ENCODE measurements at regions not wholly inside any gene's neighbourhood (a gene's known extent, or its start where the extent isn't known, plus 50 kb on each side); places are given as distances from the start of the nearest gene placed in this dataset.
"Not testable (repeated sequence)": the region's sequence is repeated elsewhere in the genome, so short reads cannot be mapped to it uniquely, and the experiment has no call there.

DNA sequence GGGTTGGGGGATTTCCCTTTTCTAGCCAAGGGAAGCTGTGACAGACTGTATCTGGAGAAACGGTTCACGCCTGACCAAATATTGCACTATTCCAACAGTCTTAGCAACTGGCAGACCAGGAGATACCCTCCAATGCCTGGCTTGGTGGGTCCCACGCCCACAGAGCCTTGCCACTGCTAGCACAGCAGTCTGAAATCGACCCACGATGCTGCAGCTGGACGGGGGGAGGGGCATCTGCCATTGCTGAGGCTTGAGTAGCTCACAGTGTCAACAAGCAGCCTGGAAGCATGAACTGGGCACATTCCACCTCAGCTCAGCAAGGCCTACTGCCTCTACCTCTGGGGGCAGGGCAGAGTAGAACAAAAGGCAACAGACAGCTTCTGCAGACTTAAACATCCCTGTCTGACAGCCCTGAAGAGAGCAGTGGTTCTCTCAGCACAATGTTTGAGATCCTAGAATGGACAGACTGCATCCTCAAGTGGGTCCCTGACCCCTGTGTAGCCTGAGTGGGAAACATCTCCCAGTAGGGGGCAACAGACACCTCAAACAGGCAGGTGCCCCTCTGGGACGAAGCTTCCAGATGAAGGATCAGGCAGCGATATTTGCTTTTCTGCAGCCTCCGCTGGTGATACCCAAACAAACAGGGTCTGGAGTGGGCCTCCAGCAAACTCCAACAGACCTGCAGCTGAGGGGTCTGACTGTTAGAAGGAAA lies 89.9 kb upstream of the ECI2 start:
- no peak for ATAC-seq
- intact Hi-C loops (cut with micrococcal nuclease): no loop called here
- DNase-seq: no peak

DNA sequence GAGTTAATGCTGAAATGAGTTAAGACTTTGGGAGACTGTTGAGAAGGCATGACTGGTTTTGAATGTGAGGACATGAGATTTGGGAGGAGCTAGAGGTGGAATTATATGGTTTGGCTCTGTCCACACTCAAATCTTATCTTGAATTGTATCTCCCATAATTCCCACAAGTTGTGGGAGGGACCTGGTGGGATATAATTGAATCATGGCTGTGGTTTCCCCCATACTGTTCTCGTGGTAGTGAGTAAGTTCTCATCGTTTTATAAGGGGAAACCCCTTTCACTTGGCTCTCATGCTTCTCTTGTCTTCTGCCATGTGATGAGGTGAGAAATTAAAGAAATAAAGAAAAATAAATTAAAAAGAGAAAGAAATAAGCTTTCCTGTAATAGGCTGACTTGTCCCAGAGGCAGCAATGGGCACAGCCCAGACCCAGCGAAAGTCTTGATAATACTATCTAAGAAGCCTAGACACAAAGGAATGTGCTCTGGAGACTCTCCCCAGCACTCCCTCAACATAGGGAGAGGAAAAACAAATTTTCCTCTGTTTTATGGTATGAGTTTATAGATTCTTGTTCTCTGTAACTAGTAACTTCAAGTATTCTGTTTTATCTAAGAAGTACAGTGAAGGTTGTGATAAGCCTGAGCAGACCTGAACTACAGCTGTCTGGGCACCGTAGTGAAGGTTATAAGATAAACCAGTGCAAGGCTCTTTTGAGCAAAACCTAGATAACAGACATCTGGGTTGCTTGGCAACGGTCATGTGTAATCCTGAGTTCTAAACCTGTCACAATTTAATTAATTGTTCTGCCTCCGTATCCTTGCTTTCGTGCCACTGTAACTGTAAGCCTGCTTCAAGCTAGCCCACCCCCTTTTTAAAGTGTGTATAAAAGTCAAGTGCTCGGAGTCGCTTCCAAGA lies 88.9 kb upstream of the ECI2 start:
- intact Hi-C loops (cut with micrococcal nuclease): no loop called here
- no peak for DNase-seq
- ATAC-seq: no peak

DNA sequence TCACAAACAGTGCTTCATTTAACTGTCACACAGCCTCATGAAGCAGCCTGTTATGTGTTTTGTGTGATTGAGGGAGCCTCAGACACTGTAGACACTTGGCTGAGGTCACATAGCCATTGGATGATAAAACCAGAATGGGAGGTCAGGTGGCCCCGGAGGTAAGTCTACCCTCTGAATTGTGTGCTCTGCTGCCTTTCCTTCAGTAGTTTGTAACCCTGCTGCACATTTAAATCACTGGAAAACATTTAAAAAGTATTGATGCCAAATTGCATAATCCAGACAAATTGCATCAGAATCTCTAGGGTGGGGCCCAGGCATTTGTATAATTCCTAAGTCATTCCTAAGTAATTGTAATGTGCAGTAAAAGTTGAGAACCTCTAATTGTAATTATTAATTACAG lies 85.2 kb upstream of the ECI2 start:
- ATAC-seq: peak; percentile 49
- intact Hi-C loops (cut with micrococcal nuclease): no loop called here
- DNase-seq: no peak

DNA sequence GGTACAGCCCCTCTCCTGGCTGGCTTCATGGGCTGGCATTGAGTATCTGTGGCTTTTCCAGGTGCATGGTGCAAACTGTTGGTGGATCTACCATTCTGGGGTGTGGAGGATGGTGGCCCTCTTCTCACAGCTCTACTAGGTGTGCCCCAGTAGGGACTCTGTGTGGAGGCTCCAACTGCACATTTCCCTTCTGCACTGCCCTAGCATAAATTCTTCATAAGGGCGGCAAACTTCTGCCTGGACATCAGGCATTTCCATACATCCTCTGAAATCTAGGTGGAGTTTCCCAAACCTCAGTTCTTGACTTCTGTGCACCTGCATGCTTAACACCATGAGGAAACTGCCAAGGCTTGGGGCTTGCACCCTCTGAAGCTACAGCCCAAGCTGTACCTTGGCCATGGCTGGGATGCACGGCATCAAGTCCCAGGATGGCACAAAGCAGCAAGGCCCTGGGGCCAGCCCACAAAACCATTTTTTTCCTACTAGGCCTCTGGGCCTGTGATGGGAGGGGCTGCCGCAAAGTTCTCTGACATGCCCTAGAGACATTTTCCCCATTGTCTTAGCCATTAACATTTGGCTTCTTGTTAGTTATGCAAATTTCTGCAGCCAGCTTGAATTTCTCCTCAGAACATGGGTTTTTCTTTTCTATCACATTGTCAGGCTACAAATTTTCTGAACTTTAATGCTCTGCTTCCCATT lies 83.4 kb upstream of the ECI2 start:
- intact Hi-C loops (cut with micrococcal nuclease); DNase-seq; ATAC-seq: not testable (repeated sequence)

DNA sequence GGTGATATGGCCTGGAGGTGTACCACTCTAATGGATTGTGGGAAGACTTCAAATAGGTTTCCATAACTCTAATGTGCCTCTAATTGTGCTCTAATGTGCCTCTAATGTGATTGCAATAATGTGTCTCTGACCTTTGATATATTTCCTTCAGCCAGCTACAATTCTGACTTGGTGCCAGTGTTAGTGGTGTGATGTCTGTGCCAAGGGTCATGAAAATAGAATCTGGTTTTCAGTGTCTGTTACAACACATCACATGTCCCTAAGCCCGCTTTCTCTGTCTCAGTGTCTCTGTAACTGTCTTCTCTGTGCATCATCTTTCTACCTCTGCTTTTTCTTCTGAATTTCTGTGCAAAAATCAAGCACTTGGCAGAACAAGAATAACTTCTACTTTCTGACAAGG lies 77.2 kb upstream of the ECI2 start:
- ATAC-seq: peak; percentile 89
- intact Hi-C loops (cut with micrococcal nuclease): no loop called here

DNA sequence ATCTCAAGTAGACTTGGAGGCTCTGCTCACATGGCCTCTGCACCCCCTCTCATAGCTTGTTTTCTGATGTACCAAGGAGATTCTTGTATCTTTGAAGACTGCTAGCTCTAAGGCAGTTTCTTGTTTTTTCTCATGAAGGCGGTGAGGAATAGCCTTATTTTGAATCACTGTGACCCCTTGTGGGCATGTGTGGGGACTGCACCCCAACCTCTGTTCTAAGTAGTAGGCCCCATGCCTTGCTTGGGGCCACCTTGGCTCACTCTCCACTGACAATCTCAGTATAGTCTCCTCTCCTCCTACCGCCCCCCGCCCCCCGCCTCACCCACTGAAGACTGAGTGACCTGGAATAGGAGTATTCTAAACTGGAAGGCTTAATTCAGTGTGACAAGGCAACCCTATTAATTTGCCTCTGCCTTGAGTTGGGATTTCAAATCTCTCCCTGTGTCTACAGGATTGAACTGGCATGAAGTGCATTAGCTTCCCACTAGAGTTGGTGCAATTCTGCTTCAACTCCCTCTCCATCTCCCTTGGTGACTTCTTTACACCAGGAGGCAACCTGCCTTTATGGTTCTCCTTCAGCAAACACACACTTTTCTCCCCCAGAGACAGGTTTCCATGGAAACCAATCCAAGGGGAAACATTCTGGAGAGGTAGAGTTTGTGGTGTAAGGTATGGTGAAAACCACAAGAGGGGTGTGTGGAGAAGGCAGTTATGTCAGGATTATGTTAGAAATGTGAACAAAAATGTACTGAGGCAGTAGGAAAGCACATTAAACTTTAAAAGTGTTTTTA lies 75.4 kb upstream of the ECI2 start:
- DNase-seq (peak; percentile 62), ATAC-seq (peak; percentile 69)
- intact Hi-C loops (cut with micrococcal nuclease): no loop called here

More for the DNA sequence above, 77.2 kb upstream of the ECI2 start:
- no peak for DNase-seq

DNA sequence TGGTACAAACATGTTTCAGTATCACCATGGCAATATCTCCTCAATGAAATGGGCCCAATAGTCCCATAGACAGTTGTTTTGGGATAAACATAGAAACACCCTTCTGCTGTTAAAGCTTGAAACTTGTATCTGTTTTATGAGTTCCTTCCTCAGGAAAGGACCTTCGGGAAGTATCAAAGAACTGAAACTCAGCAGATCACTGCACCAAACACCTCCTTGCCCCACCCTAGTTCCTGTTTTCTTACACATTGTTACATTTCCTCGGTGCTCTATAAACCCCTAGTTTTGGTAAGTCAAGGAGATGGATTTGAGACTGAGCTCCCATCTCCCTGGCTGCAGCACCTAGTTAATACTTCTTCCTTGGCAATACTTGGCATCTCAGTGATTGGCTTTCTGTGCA lies 73.8 kb upstream of the ECI2 start:
- intact Hi-C loops (cut with micrococcal nuclease): no loop called here
- DNase-seq (no peak), ATAC-seq (no peak)

DNA sequence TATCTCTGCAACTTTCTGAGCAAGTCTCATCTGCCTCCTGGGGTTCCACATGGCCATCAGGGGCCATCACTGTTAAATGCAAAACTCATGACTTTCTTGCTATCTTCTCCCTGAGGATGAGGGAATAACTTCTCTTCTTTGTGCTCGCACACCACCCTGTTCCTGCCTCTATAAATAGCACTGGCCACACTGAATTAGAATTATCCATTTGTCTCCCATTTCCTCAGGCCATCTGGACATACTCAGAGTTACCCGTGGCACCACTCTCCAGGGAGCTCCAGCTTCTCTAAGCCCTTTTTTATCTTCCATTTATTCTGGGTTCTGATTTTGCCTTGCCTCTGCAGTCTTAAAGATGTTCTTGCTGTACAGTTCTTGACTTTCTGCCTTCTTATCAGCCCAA lies 72.8 kb upstream of the ECI2 start:
- DNase-seq (no peak), ATAC-seq (peak; percentile 30)
- intact Hi-C loops (cut with micrococcal nuclease): no loop called here

DNA sequence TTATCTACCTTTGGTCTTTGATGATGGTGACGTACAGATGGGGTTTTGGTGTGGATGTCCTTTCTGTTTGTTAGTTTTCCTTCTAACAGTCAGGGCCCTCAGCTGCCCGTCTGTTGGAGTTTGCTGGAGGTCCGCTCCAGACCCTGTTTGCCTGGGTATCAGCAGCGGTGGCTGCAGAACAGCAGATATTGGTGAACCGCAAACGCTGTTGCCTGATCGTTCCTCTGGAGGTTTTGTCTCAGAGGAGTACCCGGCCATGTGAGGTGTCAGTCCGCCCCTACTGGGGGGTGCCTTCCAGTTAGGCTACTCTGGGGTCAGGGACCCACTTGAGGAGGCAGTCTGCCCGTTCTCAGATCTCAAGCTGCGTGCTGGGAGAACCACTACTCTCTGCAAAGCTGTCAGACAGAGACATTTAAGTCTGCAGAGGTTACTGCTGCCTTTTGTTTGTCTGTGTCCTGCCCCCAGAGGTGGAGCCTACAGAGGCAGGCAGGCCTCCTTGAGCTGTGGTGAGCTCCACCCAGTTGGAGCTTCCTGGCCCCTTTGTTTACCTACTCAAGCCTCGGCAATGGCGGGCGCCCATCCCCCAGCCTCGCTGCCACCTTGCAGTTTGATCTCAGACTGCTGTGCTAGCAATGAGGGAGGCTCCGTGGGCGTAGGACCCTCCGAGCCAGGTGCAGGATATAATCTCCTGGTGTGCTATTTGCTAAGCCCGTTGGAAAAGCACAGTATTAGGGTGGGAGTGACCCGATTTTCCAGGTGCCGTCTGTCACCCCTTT lies 68.5 kb upstream of the ECI2 start:
- ATAC-seq; DNase-seq; intact Hi-C loops (cut with micrococcal nuclease): not testable (repeated sequence)

DNA sequence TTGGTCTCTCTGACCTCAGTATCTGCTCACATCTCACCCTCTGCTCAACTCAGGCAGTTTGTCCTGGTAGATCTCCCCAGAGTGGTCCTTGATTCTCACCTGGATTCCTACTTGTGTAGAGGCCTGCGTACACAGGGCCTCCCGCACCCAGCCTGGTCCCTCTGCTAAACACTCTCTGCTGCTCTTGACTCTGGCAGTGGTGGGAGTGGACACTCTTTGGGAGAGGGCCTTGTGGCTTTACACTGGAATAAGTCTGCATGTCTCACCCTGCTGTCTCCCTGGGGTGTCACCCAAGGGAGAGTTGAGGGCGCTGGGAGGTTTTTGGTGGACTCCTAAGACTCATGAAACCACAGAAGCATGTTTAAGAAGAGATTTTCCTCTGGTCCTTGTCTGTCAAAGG lies 57.3 kb upstream of the ECI2 start:
- no peak for DNase-seq
- intact Hi-C loops (cut with micrococcal nuclease): no loop called here
- ATAC-seq: no peak

DNA sequence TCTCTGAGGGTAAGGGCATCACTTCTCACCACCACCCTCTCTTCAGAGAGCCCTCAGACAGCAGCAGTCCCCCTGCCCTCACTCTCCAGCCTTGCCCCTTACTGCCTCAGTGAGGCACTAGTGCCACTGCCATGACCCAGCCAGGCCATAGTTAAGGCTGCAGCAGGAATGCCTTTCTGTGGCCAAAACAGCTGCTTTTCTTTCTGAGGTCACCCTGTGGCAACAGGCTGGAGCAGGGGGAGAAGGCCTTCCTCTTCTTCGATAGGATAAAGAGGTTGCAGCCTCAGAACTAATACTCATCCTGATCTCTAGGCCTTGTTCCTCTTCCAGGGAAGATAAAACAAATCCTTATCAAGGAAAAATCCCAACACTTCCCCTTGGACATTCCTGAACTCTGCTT lies 56.8 kb upstream of the ECI2 start:
- DNase-seq (no peak), ATAC-seq (no peak)
- intact Hi-C loops (cut with micrococcal nuclease): no loop called here

DNA sequence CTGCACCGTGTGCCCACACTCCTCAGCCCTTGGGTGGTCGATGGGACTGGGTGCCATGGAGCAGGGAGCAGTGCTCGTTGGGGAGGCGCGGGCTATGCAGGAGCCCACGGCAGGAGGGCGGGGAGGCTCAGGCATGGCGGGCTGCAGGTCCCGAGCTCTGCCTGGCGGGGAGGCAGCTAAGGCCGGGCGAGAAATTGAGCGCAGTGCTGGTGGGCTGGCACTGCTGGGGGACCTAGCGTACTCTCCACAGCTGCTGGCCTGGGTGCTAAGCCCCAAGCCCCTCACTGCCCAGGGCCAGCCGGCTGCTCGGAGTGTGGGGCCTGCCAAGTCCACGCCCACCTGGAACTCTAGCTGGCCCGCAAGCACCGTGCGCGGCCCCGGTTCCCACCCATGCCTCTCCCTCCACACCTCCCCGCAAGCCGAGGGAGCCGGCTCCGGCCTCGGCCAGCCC lies 55.9 kb upstream of the ECI2 start:
- intact Hi-C loops (cut with micrococcal nuclease): no loop called here
- ATAC-seq: no peak
- DNase-seq: no peak

DNA sequence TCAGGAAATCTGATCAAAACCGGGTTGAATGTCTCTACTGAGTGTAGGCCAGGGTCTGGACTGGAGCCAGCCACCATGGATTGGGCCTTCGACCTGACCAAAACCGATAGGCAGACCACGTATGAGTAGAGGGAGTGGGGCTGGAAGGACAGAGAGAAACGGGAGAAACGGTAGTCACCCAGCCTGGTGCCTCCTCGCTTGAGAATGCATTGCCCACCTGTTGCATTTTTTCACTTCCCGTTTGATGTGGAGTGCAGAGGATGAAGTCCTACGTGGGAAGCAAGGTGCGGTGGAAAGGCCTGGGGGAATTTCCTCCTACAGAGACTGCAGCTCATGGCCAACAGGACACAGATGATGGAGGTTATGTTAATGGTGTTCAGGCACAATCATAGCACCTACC lies 53.9 kb upstream of the ECI2 start:
- no peak for DNase-seq
- intact Hi-C loops (cut with micrococcal nuclease): no loop called here
- ATAC-seq: no peak

DNA sequence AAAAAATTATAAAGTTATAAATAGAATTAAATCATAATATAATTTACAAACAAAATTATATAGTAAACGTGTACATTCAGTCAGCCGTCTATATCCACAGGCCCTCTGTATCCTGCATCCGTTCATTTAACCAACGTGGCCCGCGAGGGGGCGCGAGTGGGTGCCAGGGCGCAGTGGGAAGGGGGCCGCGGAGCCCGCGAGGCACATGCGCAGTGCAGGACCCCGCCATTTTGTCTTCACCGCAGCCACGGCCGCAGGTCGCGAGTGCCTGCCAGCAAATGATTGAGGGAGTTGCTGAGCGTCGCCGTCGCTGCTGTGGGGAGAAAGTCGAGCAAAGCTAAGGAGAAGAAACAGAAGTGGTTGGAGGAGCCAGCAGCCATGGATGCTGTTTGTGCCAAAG lies 53.4 kb upstream of the ECI2 start:
- ATAC-seq (no peak), DNase-seq (no peak)
- intact Hi-C loops (cut with micrococcal nuclease): no loop called here

DNA sequence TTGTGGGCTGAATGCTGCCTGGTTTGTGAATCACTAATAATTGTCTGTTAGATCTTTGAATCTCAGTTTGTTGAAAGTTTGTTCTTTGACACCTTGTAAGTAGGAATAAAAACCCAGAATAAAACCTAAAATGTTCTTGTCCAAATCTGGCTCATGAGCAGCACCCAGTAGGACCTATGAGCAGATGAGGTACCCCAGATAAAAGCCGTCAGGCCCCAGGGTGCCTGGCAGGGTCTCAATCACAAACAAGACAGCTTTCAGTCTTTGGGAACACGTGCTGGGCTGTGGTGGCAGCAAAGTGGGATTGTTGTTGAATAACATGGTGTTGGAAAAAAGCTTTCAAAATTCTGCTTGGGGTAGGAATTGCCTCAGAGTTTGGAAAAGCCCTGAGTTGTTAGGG lies 52.1 kb upstream of the ECI2 start:
- ATAC-seq: no peak

DNA sequence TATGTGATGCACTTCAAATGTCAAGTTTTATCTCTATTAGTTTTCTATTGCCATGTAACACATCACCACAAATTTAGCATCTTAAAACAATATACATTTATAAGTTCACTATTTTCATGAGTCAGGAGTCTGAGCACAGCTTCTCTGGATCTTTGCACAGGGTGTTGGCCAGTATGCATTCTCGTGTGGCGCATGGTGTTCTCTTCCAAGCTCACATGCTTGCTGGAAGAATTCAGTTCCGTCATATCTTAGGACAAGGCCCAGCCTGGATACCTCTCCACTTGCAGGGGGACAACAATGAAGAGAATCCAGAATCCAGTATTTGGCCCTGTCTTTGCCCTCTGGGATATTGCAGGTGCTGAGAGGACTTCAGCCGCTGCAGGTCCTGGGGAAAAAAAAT lies 51.0 kb upstream of the ECI2 start:
- intact Hi-C loops (cut with micrococcal nuclease): no loop called here
- DNase-seq: no peak
- peak; percentile 67 for ATAC-seq

More for the DNA sequence above, 52.1 kb upstream of the ECI2 start:
- intact Hi-C loops (cut with micrococcal nuclease): no loop called here
- no peak for DNase-seq

DNA sequence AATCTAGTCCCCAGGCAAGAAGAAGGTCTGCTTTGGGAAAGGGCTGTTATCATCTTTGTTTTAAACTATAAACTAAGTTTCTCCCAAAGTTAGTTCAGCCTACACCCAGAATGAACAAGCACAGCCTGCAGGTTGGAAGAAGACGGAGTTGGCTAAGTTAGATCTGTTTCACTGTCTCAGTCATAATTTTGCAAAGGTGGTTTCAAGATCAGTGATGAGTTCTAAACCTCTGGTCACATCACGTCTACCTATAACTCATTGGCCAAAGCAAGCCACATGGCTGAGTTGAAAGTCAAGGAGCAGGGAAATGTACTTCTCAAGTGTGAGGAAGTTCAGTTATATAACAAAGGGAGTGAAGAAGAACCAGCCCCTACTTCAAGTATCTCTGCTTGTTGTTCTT lies 50.5 kb upstream of the ECI2 start:
- ATAC-seq: no peak
- intact Hi-C loops (cut with micrococcal nuclease): no loop called here
- DNase-seq: no peak

DNA sequence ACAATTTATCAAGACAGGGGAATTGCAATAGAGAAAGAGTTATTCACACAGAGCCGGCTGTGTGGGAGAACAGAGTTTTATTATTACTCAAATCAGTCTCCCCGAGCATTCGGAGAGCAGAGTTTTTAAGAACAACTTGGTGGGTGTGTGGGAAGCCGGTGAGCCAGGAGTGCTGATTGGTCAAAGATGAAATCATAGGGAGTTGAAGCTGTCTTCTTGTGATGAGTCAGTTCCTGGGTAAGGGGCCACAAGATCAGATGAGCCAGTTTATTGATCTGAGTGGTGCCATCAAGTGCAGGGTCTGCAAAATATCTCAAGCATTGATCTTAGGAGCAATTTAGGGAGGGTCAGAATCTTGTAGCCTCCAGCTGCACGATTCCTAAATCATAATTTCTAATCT lies 50.0 kb upstream of the ECI2 start:
- ATAC-seq (no peak), DNase-seq (no peak)
- intact Hi-C loops (cut with micrococcal nuclease): no loop called here

Measured in left ventricle myocardium superior (tissue), 1 donor.